ENCODE measurements at regions not wholly inside any gene's neighbourhood (a gene's known extent, or its start where the extent isn't known, plus 50 kb on each side); places are given as distances from the start of the nearest gene placed in this dataset.

DNA sequence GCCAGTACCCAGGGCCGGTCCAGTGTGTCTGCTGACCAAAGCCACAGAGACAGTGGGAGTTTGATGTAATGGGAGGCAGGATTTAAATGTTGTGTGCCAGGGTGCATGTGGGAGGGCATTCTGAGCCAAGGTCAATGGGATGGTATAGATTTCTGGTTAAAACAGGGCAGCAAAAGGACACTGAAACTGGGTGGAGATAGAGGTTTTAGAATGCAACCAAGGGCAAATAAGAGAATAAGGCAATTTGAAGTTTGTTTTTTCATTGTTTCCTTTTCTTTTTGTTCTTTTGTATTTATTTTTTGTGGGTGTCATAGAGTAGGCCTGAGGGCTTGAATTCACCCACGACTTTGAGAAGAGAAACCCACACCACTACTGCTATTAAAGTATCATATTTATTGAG, 65.5 kb upstream of the CLINT1 start:
- no peak for ATAC-seq

DNA sequence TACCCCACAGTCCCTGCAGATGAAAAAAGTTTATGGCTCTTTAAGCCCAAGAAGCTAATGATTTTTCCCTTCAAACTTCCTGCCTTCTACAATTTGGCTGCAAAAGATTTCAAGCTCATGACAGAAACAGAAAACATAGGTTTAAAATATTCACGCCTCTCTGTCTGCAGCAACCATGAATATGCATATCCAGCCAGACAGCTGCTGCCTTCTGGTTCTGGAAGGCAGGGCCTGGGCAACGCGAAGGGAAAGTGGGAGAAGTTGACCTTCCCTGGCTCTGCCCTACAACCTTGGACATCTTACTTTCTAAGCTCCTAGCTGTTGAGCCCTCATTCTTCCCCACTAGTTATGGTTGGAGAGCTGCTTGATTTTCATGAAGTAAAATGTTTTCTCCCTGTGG, 64.8 kb upstream of the CLINT1 start:
- ATAC-seq = no peak

DNA sequence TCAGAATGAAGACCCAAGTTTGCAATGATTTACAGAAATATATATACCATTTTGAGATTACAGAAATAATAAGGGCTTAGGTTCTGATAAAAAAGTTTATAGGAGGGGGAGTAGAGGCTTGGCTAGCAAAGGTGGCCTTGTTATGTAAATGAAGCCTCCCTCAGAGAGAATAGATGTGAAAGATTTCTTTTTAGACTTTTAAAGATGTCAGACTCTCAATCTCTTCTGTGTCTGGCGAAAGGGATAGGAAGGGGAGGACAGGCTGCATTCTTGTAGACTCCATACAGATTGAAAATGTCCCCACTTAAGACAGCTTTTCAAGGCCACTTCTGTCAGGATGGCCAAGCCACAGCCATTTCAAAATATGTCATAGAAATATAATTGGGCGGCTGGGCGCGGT, 63.1 kb upstream of the CLINT1 start:
- ATAC-seq = no peak

DNA sequence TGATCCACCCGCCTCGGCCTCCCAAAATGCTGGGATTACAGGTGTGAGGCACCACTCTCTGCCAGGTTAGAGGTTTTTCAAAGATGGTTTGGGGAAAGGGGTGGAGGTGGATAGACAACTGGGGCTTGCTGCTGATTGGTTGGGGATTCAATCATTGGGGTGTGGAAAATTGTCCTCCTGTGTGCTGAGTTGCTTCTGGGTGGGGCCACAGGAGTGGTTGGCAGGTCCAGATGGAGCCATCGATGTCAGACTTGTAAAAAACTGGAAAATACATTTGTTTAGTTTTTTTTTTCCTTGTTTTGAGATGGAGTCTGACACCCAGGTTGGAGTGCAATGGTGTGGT, 61.9 kb upstream of the CLINT1 start:
- no peak for ATAC-seq

DNA sequence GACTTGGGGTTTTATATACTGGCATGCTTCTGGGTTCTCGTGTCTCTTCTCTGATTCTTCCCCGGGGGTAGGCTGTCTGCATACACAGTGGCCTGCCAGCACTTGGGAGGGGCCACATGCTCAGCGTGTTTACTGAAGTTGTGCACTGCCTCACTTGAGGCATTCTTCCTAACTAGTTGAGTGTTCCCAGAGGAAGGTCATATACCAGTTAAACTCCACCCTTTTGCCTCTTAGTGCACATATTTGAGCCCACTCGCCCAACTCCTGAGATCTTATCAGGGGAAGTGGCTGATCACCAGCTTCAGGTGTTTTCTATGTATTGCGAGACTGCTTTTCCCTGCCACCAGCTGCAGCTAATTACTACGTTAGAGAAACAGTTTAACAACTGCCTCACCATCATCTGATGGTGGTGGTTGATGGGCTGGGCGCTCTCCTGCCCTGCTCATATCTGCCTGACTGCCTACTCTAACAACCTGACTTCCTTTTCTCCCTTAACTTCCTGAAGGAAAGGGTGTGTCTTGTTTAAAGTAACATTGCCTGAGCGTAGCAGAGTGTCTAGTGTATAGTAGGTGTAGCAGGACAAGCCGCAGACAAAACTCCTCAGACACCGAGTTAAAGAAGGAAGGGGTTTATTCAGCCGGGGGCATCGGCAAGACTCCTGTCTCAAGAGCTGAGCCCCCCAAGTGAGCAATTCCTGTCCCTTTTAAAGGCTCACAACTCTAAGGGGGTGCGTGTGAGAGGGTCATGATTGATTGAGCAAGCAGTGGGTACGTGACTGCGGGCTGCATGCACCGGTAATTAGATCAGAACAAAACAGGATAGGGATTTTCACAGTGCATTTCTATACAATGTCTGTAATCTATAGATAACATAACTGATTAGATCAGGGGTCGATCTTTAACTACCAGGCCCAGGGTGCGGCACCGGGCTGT, 60.1 kb upstream of the CLINT1 start:
- peak; percentile 20 to 30 for ATAC-seq

DNA sequence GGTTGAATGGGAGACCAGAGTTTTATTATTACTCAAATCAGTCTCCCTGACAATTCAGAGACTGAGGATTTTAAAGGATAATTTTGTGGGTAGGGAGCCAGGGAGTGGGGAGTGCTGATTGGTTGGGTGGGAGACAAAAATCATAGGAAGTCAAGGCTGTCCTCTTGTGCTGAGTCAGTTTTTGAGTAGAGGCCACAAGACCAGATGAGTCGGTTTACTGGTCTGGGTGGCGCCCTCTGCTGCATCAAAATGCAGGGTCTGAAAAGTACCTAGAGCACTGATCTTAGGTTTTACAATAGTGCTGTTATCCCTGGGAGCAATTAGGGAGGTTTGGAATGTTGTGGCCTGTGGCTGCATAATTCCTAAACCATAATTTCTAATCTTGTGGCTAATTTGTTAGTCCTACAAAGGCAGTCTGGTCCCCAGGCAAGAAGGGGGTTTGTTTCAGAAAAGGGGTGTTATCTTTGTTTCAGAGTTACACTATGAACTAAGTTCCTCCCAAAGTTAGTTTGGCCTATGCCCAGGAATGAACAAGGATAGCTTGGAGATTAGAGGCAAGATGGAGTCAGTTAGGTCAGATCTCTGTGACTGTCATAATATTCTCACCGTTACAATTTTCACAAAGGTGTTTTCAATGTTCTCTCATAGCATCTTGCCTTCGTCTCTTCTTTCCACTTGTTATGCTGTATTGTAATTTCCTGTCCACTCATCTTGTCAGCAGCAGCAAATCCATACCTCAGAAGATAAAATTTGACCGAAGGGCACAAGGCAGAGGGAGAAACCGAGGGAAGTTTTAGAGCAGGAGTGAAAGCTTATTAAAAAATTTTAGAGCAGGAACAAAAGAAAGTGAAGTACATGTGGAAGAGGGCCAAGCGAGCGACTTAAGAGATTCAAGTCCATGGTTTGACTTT, 59.2 kb upstream of the CLINT1 start:
- ATAC-seq = peak; percentile 73 to 85

DNA sequence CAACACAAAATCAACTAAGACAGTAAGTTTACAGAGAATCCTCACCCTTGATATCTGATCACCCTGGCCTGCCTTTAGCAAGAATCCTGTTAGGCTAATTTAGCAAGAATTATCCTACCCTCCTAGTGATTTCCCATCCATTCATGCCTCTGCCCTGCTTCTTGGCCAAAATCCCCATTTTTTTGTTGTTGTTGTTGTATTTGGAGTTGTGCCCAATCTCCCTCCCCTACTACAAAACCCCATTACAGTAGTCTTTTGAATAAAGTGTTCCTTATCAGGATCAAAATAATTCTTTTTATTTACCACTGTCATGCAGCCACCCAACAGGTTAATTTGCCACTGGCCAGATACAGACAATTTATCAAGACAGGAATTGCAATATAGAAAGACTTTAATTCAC, 58.5 kb upstream of the CLINT1 start:
- ATAC-seq = no peak

DNA sequence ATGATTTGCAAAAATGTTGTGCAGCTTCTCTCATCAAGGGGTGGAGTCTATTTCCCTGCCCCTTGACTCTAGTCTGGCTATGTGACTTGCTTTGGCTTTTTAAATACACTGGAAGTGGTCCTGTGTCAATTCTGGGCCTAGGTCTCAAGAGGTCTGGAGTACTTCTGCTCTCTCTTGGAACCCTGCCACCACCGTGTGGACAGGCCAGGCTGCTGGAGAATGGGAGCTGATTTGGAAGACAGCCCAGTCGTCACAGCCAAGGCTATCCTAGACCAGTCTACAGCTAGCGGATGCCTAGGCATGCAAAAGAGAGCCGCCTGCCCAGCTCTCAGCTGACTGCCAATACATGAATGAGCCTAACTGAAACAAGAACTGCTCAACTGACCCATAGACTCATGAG, 56.7 kb upstream of the CLINT1 start:
- ATAC-seq = no peak

DNA sequence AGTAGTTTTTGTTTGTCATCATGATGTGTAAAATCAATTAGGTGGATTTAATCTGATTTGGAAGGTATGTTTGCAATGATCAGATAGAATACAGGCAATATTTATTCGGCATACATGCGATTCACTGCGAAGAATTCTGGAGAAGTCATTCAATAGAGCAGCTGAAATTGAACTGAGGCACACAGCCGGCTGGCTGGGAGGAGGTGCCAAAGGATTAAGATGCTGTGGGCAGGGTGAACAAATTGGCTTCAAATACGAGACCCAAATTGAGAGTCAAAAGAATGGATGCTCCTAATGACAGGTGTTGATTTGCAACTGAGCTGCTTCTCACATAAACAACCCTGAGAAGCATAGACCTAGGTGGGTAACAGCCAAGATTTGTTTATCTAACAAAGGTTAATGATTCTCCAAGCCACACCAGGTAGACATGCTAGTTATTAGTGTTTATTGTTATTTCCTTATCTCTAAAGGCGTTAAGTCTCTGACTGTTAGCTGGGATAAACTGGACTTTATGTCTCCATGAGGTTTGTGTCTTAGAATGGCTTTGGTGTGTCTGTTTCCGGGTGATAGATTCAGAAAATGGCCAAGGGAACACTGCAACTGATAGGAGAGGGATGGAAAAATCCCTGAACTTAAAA, 55.3 kb upstream of the CLINT1 start:
- ATAC-seq = no peak

DNA sequence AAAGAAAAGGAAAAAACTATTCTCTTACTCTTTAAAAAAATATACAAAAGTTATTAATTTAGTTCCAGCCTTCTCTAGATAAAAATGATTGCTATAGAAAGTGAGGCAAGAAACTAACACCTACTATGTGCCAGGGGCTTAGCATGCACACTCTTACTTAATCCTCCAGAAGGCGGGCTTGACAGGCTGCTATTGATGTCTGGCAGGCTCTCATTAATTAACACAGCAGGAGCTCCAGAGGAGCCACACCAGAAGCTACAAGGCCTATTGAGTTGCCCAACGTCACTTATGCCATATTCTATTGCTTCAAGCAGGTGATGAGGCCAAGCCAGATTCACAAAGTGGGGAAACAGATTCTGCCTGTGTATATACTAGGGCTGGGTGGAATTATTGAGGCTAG, 54.6 kb upstream of the CLINT1 start:
- ATAC-seq = no peak

DNA sequence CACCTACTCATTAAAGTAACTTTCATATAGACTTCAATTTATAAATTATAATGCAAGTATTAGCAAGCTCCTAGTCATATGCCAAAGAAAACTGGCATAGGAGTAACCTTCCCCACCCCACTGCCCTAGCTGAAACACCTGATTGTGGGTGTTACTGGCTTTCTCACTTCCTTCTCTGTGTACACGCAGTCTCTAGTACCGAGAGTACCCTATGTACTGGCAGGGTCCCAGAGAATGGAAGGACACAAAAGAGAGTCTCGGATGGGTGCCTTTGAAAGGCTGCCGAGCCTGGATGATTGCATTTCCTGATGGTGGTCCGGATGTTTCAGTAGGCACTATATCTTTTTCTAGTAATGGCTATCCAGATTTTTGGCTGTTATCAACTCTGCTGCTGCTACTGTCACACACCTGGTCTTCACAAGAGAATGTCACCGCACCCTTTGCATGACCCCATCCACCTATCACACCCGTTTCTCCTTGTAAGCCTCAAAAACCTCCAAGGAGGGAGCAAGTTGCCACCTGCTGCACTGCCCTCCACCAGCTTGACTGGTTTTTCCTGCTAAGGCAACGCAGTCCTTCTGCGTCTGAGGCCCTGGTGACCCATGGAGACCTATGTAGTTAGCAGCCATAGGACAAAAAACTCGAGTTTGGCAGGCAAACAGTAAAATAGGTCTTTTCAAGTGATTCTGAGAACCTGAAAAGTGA, 53.8 kb upstream of the CLINT1 start:
- no peak for ATAC-seq

DNA sequence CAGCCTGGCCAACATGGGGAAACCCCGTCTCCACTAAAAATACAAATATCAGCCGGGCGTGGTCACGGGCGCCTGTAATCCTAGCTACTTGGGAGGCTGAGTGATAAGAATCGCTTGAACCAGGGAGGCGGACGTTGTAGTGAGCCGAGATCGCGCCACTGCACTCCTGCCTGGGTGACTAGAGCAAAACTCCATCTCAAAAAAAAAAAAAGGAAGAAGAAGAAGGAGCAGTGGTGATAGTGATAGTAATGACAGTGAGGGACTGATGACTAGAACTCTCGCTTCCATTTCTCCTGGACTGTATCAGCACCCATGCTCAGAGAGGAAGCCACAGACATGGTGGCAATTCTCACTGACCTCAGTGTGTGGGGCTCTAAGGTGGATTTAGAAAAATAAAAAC, 52.6 kb upstream of the CLINT1 start:
- ATAC-seq = no peak

Measured in activated CD4-positive, CD25-positive, alpha-beta regulatory T cell treated with anti-CD3 and anti-CD28 coated beads, Interleukin-2, amount 50 U/mL, for 24 hours (primary cell).